Stimulated activated CD8-positive, alpha-beta memory T cell treated with anti-CD3 and anti-CD28 coated beads, Interleukin-12 subunit alpha, Interleukin-12 subunit beta, amount 100 ng/mL, for 1 hour (primary cell): ENCODE measurements at regions not wholly inside any gene's neighbourhood (a gene's known extent, or its start where the extent isn't known, plus 50 kb on each side); places are given as distances from the start of the nearest gene placed in this dataset.

Experiments used
- DNase-seq: peaks from one replicate; pipeline ENCODE4 v3.0.0-alpha.2; 2020; ENCODE audit warnings: low read depth

DNA sequence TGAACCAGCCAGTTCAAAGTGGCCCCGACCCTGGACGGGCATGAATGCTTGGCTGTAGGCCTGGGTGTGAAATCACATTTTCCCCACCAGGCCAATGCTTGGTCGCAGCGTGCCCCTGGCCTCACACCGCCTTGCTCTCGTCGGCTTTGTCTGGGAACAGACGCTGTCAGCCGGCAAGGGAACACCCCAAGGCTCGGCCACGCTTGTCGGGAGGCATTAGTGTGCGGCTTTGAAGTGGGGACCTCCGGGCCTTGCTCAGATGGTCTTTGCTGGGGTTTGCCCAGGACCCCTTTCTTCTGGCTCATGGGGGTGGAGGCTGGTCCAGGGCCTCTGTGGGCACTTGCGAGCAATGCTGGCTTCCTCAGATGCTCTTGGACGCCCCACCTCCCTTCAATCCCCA, 79.1 kb downstream of the INHBB start:
- no peak for DNase-seq

DNA sequence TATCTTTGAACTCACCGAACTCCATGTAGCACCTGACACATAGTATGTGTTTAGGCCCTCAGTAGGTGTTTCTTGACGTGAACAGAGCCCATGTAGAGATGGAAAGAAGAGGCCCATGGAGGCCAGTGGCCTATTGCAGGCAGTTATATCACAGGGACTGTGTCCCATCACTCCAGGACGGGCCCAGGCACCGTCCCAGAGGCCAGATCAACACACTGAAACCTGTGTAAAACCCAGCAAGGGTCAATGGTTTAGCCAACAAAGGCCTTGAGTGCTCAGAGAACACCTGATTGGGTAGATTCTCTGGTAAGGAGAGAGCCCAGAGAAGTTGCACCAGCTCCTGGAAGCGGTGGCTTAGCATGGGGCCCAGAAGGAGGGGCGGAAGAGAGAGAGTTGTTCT, 82.8 kb downstream of the INHBB start:
- no peak for DNase-seq

DNA sequence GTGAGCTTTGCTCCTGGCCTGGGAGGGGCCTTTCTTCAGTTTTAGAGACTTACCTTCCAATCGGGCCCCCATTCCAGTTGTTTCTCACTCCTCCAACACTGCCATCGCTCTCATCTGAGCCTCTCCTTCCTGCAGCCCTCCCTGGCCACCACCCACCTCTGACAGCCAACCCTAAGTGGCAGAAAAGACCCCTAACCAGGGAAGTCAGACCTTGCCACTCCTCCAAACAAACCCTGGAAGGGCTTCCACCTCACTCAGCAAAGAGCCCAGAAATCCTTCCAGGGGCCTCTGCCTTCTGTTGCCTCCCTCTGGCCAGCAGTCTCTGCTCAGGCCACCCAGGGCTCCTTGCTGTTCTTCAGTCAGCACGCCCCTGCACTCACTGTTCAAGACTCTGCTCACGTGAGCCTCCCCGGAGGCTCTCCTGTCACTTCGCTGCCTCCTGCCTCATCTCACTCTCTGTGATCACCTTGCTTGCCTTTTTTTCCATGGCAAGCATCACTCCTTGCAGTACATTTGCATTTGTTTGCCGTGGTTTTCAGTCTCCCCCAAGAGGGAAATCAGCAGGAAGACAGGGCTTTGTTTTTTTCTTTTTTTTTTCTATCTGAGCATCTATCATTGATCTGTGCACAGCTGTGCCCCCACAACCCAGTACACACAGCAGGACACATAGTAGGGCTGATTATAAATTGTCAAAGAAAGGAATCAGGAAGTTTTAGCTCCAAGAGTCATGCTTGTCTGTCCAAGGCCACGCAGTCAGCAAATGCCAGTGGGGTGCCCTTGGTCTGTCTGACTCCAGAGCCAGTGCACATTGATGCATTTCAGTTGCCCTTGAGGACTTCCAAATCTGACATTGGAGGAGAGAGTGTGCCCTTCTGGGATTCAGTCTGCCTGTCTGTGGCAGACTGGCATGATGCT, 83.9 kb downstream of the INHBB start:
- DNase-seq: no peak

DNA sequence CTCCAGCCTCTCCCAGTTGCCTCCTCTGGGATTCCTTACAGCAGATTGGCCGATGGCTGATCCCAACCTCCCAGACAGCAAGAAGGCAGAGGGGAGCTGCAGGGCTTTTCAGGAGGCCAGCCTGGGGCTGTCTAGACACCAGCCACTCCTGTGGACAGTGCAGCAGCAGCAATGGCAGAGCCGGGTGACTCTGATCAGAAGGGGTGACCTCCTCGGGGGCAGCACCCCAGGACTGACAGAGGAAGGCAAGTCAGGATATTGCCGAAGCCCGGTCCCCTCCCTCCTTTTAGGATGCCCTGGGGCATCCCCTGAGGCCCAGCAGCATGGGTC, 84.5 kb downstream of the INHBB start:
- no peak for DNase-seq

DNA sequence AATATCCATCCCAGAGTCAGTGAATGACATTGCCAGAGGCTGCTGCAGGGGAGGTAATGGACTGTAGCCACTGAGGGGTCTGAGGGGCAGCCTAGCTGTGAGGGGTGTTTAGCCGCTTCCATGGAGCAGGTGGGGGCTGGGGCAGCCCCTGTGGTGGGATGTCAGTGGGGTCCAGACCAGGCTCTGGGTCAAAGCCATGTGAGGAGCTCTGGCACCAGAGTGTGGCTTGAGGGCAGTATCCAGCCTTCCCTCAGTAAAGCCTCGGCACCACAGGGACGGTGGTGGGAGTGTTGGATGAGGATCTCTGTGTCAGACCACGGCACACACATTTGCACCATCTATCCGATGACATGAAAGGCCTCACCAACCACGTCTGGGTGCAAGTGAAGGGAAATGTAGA, 85.0 kb downstream of the INHBB start:
- DNase-seq: no peak

DNA sequence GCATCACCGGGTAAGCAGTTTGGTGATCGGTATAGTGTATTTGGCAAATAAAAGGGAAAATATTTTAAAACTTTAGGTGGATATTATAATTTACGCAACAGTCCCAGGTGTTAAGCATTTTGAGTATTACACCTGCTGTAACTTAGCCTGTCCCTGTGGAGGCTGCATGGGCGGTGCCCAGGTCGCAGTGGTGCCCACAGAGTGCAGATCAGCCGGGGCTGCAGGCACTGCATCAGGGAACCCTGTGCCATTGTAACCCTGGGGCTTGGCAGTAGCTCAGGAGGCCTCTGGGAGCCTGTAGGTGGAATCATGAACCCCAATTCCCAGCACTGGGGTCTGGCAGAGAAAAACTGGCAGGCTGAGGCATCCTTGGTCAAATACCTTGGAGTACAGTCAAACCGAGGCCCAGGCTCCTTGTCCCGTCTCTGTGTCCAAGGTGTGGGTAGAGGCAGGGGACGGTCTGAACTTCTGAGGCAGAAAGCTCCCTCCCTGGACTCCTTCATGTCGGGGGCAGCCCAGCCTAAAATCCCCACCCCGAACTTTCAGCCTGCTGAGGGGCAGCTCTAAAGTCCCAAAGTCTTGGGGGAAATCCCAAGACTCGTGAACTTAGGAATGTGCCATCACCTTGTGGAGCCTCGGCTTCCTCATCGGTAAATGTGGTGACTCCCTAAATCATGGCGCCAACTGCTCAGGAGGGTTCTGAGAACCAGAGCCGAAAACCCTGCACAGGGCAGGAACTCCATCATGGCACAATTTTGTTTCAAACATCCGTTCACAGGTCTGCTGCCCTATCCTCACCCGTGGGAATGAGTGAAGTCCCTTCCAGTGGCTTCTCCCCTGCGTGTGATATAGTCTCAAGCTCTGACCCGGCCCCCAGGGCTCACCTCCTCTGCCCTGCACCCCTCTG, 85.7 kb downstream of the INHBB start:
- DNase-seq: no peak

DNA sequence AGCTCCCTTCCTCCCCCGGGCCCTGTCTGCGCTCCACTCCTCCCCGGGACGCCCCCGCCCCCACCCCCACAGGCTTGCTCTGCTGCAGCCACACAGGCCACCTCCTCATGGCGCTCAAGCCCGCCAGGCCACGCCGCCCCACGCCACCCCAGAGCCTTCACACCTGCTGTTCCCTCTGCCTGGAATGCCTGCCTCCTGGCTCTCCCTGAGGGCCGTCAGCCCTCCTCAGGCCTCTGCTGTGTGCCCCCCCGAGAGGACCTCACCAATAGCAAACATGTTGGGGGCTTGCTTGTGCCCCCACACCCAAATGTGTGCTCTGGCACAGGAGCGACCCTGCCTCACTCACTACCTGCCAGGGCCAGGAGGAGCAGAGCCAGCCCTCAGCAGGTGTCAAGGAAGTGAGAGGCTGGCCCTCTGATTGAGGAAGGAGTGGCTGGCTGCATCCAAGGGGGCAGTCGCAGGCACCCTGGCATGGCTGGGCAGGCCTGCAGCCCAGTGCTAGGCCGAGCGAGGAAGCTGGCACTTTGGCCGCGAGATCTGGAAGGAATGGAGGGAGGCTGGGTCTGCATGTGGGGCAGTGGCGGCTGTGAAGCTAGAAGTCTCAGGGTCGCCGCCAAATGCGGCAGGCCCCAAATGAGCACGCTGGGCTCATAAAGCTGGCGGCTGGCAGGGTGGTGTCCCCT, 86.5 kb downstream of the INHBB start:
- DNase-seq: no peak

DNA sequence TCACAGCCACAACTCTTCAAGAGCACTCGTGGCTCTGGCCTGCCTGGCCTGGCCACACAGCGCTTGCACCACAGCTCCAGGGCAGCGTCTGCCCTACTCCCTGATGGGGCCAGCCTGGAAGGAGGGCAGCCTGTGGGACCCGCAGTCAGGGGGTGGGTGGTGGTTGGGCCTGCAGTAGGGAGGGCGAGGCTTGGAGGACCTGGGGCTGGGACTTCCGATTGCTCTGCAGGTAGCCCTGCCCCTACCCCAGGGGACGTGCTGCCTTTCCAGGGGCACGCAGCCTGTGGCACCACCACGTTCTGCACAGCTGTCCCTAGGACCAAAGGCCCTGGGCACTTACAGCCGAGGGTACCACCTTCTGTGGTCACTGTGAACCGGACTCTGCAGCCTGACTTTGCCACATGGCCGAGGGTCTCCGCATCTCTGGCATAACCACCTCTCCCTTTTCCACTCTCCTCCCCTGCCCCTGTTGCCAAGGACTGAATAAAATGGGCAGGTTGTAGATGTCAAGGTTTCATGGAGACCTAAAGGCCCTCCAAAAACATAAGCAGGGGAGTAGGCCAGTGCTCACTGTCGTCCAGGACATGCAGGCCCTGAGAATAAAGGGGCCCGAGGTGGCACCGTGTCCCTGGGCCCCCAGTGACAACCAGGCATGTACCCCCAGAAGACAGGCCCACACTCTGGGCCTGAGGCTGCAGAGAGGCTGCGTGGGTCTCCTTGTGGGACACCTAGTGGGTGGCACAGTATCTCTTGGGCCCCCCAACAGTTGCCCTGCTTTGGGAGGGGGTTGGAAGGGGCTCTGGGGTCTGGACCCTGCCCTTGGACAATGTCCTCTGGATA, 87.3 kb downstream of the INHBB start:
- no peak for DNase-seq

DNA sequence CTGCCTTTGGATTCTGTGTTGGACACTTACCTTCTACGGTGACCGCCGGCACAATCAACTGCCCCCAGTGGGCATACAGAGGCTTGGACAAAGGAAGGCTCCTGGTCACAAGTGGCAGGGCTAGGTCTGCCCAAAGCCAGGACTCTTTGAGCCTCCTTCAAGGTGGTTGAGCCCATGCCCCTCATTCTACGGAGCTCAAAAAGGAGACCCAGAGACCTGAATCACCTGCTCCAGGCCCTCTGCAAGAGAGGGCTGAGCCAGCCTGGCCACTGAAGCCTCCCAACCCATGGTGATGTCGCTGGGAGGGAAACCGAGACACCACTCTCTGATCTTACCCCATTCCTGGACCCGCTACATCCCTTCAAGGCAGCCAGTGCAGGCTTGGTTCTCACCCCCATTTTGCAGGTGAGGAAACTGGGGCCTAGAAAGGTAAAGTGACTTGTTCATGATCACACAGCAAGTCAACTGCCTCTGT, 87.9 kb downstream of the INHBB start:
- DNase-seq: no peak

DNA sequence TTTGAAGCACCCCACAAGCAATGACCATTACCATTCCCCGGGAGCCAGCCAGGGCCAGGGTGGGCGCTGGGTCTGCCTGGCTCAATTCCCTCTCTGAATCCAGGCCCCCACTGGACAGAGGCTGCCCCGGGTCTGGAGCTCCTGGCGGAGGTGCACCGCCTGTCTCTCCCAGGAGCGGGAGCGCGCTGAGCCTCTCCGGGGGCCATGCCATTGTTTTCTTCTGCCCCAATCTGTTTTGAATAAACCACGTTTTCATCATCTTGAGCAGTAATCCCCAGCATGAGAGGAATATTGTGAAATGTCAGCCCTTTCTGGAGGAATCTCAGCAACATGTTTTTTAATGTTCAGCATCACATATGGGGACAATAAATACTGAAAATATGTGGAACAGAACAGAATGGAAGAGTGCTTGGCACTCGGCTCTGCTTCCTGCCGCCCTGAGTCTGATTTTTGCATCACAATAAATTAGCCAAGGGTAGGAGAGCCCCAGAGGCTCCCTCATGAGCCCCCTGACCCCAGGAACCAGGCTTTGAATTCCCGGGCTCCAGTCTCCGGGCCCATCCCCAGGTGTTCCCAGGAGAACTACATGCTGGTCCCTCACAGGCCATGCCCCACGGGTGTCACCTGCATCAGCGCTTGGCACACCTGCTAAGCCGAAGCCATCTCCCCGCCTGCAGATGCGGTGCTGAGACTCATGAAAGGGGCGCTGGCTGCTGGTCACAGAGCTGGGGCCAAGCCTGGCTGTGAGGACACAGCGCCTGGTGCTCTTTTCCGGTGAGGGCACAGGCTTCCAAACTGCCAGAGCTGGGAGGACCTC, 88.8 kb downstream of the INHBB start:
- DNase-seq: no peak

DNA sequence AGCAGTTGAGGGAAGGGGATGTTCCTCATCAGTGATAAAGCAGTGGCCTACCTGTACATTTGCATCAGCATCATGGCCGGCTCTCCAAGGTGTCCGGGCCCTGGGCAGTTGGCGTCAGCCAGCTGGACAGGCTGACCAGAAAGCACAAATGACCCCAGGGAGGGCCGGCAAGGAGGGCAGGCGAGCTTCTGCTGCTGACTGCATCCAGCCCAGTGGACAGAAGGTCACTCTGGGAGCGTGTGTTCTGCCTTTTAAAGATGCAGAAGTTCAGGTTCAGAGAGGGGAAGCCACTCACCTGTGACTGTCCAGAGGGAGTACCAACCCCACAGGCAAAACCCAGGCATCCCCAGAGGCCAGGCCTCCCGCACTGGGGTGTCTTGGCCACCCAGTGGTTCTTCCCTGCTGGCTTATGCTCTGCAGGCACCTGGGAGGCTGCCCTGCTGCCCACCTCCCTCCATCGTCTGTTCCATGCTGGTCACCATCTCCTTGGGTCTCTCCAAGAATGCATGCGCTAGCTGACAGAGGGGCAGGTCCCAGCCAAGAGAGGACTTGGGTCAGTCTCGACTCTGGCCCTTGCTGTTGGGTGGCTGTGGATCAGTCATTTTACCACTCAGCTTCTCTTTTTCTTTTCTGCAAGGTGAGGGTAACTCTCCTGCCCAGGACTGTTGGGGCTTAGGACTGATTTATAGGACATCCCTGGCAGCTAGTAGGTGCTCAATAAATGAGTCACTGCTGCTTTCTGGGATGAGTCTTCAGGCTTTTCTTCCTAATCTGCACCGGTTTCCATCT, 89.9 kb downstream of the INHBB start:
- DNase-seq: no peak

DNA sequence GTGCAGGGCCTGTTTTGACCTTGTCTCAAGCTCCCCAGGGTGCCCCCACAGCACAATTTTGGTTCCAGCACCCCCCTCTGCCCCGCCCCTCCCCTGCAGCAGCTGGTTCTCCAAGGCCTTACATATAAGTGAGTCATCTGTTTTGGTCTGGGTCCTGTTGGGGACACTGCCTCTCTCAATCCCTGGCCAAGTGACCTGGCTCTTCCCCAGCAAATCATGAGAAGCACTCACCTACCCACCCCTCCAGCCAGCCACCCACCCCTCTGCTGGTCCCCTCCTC, 90.5 kb downstream of the INHBB start:
- DNase-seq: no peak

DNA sequence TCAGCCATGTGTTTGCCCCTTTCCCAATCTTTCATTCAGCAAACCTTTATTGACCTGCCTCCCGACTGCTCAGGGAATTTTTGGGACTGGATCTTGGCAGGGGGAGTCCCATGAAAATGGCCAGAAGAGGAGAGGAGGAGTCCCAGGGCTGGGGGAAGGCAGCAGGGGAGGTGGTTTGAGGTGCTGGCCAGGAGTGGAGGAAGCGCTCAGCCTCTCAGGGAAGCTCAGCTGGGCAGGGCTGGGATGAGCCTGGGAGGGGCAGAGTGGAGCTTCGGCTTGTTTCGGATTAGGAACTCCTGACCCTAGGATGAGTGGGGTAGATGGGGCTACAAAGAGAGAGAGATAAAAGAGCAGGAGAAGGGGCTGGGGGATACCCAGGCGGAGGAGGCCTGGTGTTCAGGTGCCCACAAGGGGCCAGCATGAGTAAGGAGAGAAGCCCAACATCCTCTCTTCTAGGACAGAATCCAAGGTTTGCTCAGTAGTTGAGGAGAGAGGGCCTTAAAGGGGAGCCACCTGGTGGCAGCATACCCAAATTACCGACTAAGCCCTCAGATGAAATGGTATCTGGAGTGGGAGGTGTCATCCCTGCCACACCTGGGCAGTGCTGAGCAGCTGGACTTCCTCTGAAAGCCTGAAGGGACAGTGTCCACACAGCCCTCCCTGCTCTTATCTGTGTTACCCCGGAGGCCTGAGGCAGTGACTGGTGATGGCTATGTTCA, 91.1 kb downstream of the INHBB start:
- no peak for DNase-seq

DNA sequence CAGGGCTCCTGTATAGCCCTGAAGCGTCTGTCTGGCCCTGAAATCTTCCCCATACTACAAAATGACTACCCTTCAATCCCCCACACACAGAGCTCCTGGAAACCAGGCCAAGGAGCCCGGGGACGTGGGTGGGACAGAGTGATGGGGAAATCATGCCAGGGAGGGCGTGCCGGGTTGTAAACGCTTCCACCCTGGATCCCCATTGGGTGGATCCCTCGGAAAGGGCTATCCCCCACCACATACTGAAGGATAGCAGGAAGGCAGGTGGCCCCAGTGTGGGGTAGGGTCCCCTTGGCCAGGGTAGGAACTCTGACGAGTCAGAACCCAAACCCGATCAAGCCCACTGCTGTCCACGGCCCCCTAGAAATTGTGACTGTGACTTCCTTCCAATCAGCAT, 91.7 kb downstream of the INHBB start:
- DNase-seq: no peak

DNA sequence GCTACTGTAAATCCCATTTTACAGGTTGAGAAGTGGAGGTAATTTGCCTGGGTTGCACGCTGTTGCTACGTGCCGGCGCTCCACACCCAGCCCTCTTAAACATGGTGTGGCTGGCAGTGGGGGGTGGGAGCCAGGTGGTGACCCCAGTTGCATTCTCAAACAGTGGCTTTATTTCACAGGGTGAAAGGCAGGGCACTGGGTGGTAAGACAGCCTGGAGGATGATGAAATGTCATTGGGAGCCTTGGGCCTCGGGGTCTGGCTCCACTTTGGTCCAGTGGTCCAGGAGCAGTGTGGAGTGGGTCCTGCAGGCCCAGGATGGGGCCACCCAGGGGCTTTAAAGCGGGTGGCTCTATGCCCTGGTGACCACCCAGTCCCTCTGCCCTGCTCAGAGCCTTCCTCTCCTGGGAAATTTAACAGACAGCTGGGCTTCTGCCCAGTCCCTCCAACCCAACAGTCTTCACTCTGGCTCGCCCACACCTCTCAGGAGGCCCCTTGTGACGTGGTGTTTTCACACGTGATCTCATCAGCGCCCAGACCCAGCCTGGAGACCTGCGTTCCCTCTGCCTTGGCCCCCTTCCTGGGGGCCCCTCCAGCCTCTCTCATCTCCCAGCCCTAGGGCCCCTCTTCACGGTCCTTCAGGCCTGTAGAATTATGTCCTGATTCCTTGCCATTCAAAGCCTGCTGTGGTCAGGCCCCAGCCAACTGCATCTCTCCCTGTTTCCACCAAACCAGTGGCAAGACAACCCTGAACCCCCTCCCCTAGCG, 92.5 kb downstream of the INHBB start:
- no peak for DNase-seq

DNA sequence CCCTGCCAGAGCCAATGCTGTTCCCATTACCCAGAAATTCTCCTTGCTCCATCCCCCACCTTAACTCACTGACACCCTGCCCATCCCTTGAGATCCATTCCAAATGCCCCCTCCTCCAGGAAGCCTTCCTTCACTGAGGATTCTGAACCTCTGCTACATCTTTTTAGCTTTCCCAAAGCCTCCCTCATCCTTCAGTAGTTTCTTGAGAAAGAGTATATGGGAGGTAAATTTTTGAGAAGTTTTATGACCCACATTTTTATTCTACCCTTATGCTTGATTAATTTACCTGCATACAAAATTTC, 93.1 kb downstream of the INHBB start:
- DNase-seq: no peak

DNA sequence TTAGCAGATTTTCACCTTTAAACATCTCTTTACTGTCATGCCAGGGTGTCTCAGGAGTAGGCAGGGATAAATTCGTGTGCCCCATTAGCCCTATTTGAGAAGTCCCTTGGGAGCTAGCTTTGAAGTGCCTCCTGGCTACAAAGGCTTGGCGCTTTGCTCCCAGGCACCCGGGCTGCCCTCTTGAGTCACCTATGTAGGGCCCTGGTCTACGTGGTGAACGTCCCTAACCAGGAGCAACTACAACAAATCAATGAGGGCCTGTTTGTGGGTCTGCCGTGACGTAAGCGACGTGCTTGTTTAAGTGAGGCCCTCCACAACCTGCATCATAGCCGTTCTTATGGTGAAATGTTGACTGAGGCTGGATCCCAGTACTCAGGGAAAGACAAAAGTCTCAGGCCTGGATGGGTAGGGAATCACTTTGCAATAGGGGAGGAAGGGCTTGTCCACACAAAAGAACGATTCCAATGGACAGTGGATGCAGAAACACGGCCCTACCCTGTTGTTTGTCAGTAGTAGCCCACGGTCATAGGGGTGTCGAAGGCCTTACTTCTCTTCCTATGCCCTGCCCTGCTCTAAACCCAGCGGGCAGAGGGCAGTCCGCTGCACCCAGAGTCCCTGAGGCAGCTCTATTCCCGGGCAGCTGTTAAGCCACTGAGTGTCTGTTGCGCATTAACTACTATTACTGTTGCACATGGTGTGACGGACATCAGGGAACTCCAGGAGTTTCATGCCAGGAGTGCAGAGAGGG, 93.9 kb downstream of the INHBB start:
- no peak for DNase-seq
